AG08395 (cell line): ENCODE measurements at regions not wholly inside any gene's neighbourhood (a gene's known extent, or its start where the extent isn't known, plus 50 kb on each side); places are given as distances from the start of the nearest gene placed in this dataset.

Experiments used
- DNase-seq: peaks from one replicate; pipeline ENCODE4 v3.0.0; 2012; ENCODE audit warnings: mixed read lengths, low spot score

DNA sequence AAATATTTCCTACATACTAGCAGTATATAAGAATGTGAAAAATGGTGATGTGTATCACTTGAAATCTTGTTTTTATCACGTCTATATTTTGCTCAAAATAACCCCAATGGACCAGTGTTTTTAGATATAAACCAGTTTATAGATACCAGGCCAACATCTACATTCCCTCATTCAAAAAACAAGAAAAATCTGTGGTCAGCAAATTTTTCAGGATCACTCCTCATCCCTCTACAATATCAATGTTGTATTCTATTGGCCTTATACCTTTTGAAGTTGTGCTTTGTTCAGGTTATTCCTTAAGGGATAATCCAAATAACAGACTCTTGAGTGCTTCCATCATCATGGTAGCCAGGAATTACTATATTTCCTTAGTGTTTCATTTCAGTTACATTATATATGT, 332.9 kb upstream of the ARRDC4 start:
- no peak for DNase-seq

DNA sequence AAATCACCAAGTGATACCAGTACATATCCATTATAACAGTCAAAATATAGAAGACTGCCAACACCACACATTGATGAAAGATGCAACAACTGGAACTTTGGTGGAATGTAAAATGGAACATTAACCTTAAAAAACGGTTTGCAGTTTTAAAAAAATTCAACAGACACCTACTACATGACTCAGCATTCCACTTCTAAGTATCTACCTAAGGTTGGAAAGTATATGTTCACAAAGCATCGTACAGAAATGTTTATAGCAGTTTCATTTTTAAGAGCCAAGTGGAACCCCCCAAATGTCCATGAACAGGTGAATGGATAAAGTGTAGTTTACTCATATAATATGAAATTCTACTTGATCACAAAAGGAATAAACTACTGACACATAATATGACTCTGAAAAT, 314.7 kb upstream of the ARRDC4 start:
- DNase-seq: no peak

- no peak for DNase-seq
These were observed 311.8 kb upstream of the ARRDC4 start for GRCh38 chr15:97648728-97649127.

DNA sequence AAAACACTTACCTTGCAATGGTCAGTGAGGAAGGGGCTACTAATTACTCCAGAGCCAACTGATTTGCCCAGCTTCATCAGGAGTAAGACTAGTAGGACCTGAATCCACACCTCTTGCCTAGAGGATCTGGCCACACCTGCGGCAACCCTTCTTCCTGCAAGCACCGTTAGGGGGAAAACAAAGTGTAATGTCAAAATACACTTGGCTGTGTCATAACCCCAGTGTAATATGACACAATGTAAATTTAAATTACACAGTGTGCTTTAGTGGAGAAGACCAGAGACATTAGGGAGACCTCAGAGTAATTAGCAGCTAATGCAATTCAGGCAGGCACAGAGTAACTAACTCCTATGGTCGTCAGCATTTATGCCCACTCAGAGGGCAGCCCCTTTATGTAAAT, 308.5 kb upstream of the ARRDC4 start:
- no peak for DNase-seq

DNA sequence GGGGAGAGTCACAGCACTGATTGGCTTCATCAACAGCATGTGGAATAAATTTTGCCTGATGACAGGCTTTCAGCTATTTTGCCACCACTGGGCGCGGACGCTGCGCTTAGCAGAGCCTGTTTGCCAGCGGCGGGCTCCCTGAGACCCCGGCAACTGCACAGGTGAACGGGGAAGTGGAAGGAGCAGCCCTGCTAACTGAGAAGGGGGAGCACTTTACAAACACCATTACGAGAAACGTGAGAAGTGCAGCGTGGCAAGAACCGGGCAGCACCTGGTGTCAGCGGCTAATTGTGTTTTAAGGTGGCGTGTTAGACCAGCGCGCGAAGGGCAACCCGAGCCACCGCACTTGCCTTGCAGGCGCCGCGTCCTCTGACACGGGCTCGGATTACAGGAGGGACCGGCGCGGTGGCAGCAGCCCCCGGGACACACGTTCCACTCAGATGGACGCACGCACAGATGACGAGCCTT, 307.8 kb upstream of the ARRDC4 start:
- DNase-seq: no peak

GRCh38 chr15:97653896-97654295, 306.6 kb upstream of the ARRDC4 start:
- no peak for DNase-seq

GRCh38 chr15:97654481-97655076, 305.9 kb upstream of the ARRDC4 start:
- DNase-seq: no peak

DNA sequence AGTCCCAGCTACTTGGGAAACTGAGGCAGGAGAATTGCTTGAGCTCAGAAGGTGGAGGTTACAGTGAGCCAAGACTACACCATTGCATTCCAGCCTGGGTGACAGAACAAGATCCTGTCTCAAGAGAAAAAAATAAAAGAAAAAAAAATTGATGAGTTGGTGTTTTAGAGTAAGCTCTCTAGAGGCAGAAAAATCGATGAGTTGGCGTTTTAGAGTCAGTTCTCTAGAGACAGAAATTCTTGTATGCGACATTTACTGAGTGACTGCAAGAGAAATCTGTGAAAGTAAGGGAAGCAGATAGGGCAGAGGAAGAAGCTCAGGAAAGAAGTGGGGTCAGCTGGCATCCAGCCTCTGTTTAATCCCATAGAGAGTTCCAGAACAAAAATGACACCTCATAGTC, 298.7 kb upstream of the ARRDC4 start:
- no peak for DNase-seq

GRCh38 chr15:97672586-97672985, 287.9 kb upstream of the ARRDC4 start:
- no peak for DNase-seq

DNA sequence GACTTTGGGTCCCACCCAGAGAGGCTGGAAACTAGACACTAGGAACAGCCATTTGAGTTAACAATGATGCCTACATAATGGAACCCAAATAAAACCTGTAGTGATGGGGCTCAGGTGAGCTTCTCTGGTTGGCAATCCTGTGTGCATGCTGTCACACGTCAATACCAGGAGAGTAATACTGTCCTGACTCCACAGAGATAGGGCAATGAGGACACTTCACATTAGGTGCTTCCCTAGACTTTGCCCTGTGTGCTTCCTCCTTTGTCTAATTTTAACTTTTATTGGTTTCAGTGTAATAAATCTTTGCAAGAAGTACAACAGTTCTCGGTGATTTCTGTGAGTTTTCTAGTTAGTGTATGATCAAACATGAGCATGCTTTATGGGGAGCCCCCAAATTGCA, 281.8 kb upstream of the ARRDC4 start:
- DNase-seq: no peak

DNA sequence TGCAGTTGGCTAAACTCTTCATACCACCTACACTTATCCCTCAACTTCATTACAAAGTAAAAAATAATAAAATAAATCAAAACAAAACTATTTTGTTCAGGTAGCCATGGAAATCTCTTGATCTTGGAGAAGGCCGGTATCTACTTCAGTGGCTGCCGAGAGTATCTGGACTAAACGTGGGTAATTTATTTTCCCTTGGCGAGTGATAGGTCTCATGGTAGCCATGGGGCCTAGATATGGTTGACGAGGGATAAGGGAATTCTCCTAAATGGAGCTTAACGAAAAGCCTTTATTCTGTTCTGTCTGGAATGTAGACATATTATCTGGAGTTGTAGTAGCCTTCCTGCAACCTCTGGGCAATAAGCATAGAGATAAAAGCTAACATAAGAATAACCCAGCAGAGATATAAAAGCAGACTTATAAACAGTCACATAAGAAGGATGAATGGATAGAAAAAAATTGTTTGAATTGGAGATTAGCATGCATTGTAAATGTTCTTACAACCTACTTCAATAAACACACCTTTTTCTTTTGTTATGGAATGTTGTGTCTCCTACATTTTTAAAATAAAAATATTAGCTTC, 281.3 kb upstream of the ARRDC4 start:
- no peak for DNase-seq

DNA sequence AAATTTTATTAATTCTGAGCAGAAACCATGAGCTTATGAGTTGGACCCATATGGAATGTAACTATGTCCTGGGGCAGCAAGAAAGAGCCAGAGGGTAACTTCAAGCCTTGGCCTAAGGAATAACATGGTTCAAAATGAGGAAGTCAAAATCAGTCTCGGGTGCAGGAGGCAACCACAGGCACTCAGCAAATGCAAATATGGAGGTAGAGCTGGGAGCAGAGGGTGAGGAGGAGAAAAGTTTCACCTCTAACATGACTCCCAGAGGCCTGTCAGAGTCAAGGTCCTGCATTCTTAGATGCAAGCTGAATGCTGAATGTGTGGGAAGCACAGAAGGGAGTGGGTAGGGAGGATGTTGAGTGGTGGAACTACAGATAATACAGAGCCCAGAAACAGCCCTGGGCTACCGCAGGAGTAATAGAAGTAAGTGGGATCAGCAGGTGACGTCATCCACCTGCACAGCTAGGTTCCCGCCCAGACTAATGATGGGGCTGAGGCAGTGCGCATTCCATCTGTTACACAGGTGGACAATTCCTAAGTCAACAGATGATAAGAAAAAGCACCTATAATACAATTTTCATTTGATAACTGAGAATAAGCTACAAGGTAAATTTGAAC, 279.8 kb upstream of the ARRDC4 start:
- DNase-seq: no peak

DNA sequence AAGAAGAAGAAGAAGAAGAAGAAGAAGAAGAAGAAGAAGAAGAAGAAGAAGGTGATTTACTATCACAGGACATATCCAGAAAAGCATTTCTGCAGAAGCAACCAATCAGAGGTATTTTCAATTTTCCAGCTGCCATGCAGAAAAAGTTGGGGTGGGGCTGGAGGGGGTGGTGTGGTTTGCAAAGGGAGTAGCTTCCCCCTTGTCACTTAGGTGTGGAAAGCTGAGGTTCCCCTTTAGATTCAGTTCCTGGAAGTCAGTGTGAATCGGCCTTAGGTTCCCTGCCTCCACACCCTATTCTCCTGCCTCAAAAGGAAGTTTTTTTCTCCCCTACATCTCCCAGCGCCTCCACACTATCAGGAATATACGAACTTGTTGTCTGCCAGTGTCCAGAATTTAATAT, 276.7 kb upstream of the ARRDC4 start:
- no peak for DNase-seq

DNA sequence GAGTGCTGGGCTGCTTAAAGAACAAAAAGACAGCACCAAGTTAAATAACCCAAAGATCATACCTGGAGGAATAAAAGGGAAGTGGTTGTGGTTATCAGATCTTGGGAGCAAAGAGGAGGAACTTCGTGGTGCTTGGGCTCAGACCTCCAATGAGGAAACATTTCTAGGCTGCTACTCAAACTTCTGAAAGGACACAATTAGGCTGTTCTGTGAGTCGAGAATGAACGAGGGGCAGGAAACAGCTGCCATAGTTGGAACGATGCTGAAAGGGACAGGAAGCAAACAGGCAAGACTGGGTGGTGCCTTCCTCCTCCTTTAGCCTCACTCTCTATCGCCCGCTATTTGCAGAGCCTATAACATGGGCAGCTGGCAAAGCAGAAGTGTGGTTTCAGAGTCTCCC, 276.3 kb upstream of the ARRDC4 start:
- DNase-seq: no peak

- no peak for DNase-seq
These were observed 274.2 kb upstream of the ARRDC4 start for GRCh38 chr15:97686324-97686723.

DNA sequence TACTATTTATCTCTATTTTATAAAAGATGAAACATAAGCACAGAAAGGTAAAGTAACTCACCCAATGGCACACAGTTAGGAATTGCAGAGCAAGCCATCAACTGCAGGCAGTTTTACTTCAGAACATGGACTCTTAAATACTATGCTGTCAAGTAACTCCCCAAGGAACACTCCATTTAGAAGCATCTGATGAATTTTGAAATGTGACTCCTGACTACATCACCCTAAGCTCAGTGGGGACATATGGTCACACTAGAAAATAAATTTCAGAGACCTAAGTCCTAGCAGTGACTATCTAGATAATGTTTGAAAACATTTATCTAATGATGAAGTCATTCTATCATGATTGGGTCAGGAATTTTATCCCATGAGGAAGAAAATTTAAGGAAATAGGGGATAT, 272.8 kb upstream of the ARRDC4 start:
- no peak for DNase-seq

DNA sequence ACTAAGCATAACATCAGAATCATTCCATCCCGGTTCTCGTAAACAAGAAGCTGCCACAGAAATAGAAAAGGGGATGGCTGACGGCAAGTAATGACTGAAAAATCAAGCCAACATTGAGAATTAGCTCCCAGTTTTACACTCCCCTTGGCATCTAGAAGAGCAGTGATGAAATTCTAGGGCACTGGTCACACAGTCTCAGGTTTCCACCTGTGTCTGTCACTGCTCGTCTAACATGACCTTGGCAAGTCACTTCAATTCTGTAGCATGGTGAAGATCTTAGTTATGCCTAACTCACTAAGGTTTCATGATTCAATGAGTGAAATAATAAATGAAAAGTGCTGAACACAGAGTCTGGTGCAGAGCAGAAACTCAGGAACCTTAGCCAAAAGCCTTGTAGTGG, 272.3 kb upstream of the ARRDC4 start:
- no peak for DNase-seq

DNA sequence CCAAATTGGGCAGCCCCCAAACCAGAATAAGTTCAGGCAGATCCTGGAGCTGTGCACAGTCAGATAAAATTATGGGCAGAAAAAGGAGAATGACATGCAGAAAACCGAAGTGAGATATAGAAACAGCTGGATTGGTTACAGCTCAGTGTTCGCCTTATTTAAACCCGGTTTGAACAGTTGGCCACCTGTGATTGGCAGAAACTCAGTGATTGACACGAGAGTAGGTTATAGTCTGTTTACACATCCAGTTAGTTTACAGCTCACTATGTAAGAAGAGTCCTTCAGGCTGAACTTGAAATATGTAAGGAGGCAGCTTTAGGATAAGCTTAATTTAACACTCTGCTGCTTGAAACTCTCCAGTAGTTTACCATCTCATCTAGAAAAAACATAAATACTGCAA, 271.6 kb upstream of the ARRDC4 start:
- DNase-seq: no peak

DNA sequence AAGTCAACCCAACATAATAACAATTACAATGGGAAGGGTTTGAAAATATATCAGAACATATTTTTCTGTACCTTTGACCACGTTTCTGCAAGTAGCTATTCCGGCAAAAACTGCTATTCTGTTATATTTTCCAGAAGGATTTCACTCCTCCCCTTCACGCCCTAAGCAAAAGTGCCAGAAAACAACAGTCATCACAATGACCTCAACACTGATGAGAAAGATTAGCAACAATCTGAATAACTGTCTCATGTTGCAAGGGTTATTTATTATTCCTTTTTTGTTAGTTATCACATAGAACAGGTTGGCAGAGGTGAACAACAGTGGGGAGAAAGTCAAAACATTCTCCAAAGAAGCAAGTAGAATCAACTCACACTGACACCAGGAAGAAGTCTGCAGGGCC, 269.4 kb upstream of the ARRDC4 start:
- DNase-seq: no peak

- DNase-seq: no peak
These were observed 268.7 kb upstream of the ARRDC4 start for GRCh38 chr15:97691799-97692198.

GRCh38 chr15:97692301-97693015, 268.0 kb upstream of the ARRDC4 start:
- DNase-seq: no peak

DNA sequence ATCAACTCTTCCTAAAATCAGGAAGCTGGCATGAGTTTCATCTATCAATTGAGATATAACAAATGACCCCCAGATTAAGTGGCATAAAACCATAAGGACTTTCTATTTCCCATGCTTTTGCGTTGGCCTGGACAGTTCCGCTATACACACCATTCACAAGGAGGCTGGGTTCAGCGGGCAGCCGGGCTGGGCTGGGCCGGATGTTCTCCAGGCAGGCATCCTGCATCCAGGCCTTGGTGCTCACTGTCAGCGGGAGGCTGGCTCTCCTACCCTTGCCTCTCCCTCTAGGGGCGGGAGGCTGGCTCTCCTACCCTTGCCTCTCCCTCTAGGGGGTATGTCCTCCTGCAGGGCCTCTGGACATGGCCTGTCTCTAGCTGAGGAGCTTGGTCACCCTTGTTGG, 266.0 kb upstream of the ARRDC4 start:
- no peak for DNase-seq

DNA sequence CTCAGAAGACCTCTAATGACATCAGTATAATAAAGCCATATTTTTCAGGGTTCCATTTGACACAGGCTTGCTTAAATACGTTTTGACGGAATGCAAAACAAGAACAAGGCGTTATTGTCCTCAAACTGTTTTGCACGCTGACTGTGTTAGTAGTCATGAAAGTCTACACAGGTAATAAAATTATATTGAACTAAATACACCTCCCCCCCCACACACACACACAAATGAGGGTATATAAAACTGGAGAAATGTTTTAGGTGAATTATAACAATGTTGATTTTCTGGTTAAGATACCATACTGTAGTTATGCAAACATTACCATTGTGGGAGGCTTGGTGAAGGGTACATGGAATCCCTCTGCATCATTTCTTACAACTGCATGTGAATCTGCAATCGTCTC, 257.1 kb upstream of the ARRDC4 start:
- DNase-seq: no peak
